Astrocyte (in vitro differentiated cells and primary cell): ENCODE measurements at regions not wholly inside any gene's neighbourhood (a gene's known extent, or its start where the extent isn't known, plus 50 kb on each side); places are given as distances from the start of the nearest gene placed in this dataset.
"Not testable (repeated sequence)": the region's sequence is repeated elsewhere in the genome, so short reads cannot be mapped to it uniquely, and the experiment has no call there.

ENCODE experiments used
- EZH2 ChIP-seq: IDR thresholded peaks from 2 replicates; pipeline ENCODE4 v1.6.1; 2012; ENCODE audit warnings: mild to moderate bottlenecking, low read length, inconsistent platforms; ENCODE audit not compliant: insufficient read depth
- TF ChIP-seq, protein P1 (sequence below): IDR thresholded peaks from 2 replicates; pipeline ENCODE4 v1.5.1; 2011; ENCODE audit warnings: low read depth, mild to moderate bottlenecking, inconsistent platforms, low read length, moderate library complexity; ENCODE audit not compliant: insufficient read depth

DNA sequence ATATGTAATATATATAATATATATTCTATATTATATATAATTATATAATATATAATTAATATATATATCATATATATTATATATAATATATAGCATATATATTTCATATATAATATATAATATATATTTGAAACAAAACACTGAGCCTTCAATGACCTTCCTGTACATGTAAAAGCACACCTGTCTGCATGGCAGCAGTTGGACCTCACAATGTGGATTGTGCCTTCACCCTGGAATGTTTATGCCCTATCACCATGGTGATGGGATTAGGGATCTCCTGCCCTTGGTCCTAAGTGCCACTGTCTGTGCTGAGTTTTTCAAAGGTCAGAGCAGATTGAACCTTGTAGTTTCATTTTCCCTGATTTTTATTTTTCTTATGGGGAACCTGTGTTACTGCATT lies 966.9 kb downstream of the TUBA3C start:
- TF ChIP-seq, protein P1, sequence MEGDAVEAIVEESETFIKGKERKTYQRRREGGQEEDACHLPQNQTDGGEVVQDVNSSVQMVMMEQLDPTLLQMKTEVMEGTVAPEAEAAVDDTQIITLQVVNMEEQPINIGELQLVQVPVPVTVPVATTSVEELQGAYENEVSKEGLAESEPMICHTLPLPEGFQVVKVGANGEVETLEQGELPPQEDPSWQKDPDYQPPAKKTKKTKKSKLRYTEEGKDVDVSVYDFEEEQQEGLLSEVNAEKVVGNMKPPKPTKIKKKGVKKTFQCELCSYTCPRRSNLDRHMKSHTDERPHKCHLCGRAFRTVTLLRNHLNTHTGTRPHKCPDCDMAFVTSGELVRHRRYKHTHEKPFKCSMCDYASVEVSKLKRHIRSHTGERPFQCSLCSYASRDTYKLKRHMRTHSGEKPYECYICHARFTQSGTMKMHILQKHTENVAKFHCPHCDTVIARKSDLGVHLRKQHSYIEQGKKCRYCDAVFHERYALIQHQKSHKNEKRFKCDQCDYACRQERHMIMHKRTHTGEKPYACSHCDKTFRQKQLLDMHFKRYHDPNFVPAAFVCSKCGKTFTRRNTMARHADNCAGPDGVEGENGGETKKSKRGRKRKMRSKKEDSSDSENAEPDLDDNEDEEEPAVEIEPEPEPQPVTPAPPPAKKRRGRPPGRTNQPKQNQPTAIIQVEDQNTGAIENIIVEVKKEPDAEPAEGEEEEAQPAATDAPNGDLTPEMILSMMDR, result not testable (repeated sequence)
- TF ChIP-seq EZH2, result not testable (repeated sequence)
